Upper lobe of left lung (tissue), 6 donors: ENCODE measurements at regions not wholly inside any gene's neighbourhood (a gene's known extent, or its start where the extent isn't known, plus 50 kb on each side); places are given as distances from the start of the nearest gene placed in this dataset.
"Not testable (repeated sequence)": the region's sequence is repeated elsewhere in the genome, so short reads cannot be mapped to it uniquely, and the experiment has no call there.

ENCODE experiments used
- ATAC-seq, 2 donors: fragments of 200-7000 bp; cut with Tn5 transposase; one replicate each; pipeline ENCODE4 v1.9.1; 2022; ENCODE audit warnings: mild to moderate bottlenecking in 2 of 2, moderate library complexity in 2 of 2; ENCODE audit not compliant: low FRiP score in 2 of 2
- DNase-seq, 2 donors: peaks; one replicate each; pipeline ENCODE4 v3.0.0-alpha.2; 2019 to 2020
- H3K27ac ChIP-seq, 4 donors: fragments of 200-600 bp; sonication (generic); one replicate each; pipeline ENCODE4 v1.5.1; 2016 to 2019
- H3K27me3 ChIP-seq, 4 donors: fragments of 200-600 bp; sonication (generic); one replicate each; pipeline ENCODE4 v1.5.1; 2017 to 2019
- H3K36me3 ChIP-seq, 4 donors: fragments of 200-600 bp; sonication (generic); one replicate each; pipeline ENCODE4 v1.5.1; 2016 to 2019
- H3K4me1 ChIP-seq, 4 donors: fragments of 200-600 bp; sonication (generic); one replicate each; pipeline ENCODE4 v1.5.1; 2018 to 2019
- H3K4me3 ChIP-seq, 4 donors: fragments of 200-600 bp; sonication (generic); one replicate each; pipeline ENCODE4 v1.5.1; 2017 to 2019; ENCODE audit warnings: mild to moderate bottlenecking in 2 of 4, moderate library complexity in 1 of 4
- H3K9me3 ChIP-seq, 4 donors: fragments of 200-600 bp; sonication (generic); one replicate each; pipeline ENCODE4 v1.5.1; 2018 to 2019
- CTCF ChIP-seq, 6 experiments: fragments of 450-650 bp in 4 of 6; fragments of 200-600 bp in 2 of 6; sonication (generic) in 2 of 6; IDR thresholded peaks; one replicate each; pipeline ENCODE4 v1.5.1; 2016 to 2019; ENCODE audit warnings: antibody characterized with exemption in 6 of 6
- EP300 ChIP-seq, 4 donors: sonication (generic); formaldehyde crosslinking; IDR thresholded peaks; one replicate each; pipeline ENCODE4 v1.5.1; 2017; ENCODE audit warnings: antibody characterized with exemption in 4 of 4, control low read depth in 2 of 4
- POLR2A ChIP-seq, 4 donors: fragments of 450-650 bp; IDR thresholded peaks; one replicate each; pipeline ENCODE4 v1.5.1; 2016 to 2017; ENCODE audit warnings: antibody characterized with exemption in 4 of 4, mild to moderate bottlenecking in 2 of 4
- POLR2AphosphoS5 ChIP-seq, 2 donors: sonication (generic); formaldehyde crosslinking; IDR thresholded peaks; one replicate each; pipeline ENCODE4 v1.5.1; 2017; ENCODE audit warnings: antibody characterized with exemption in 2 of 2
- WGBS, 2 donors: methylation state at CpG; one replicate each; pipeline ENCODE4 v1.1.5; 2017 to 2018; 5-methylcytosine and 5-hydroxymethylcytosine counted together
- donor health status: DM: no; HTN: no; CAD: no; lungs with moderate emphysema.
- donor health status: DM: no; HTN: yes; CAD: no; lungs with severe emphysema.

GRCh38 chr22:22791438-22792181 is 96.0 kb upstream of the IGLL5 start:
- H3K9me3 ChIP-seq: no peaks in the 10 kb centered on the region
- H3K4me3 ChIP-seq: no peak overlapping the region
- H3K27me3 ChIP-seq: no peaks in the 10 kb centered on the region
- DNase-seq (peak in 1 of 2 donors; percentile 61), ATAC-seq (no peak)
- H3K4me1 ChIP-seq: no peaks in the 10 kb centered on the region
- peak overlapping the region in 1 of 4 donors; percentile 7 for H3K27ac ChIP-seq
- no peak for TF ChIP-seq POLR2A (IDR thresholded peaks at IDR 0.05)
- no peak for TF ChIP-seq POLR2AphosphoS5 (IDR thresholded peaks at IDR 0.05)
- TF ChIP-seq EP300 (IDR thresholded peaks at IDR 0.05): no peak
- no peak for TF ChIP-seq CTCF (IDR thresholded peaks at IDR 0.05)
- WGBS, 2 donors: 64 to 65% methylated on average over 7 to 10 of the region's 10 CpGs
- no peaks in the 10 kb centered on the region for H3K36me3 ChIP-seq

GRCh38 chr22:22792205-22792786 is 95.3 kb upstream of the IGLL5 start:
- not testable (repeated sequence) for ATAC-seq, H3K27me3 ChIP-seq, H3K4me3 ChIP-seq, H3K9me3 ChIP-seq, H3K4me1 ChIP-seq, DNase-seq, H3K36me3 ChIP-seq
- WGBS, 2 donors: 98 to 100% methylated on average over 2 to 4 of the region's 4 CpGs
- H3K27ac ChIP-seq: peak overlapping the region in 1 of 4 donors; percentile 7

- not testable (repeated sequence) for H3K4me3 ChIP-seq, H3K27me3 ChIP-seq, H3K36me3 ChIP-seq, ATAC-seq, H3K27ac ChIP-seq, H3K4me1 ChIP-seq, H3K9me3 ChIP-seq, DNase-seq
- WGBS, 2 donors: 79 to 90% methylated on average over 2 of the region's 2 CpGs
These were observed 92.0 kb upstream of the IGLL5 start for GRCh38 chr22:22795639-22796038.

- WGBS, 2 donors: 68 to 92% methylated on average over 2 of the region's 2 CpGs
- no peaks in the 10 kb centered on the region for H3K4me1 ChIP-seq
- TF ChIP-seq POLR2AphosphoS5 (IDR thresholded peaks at IDR 0.05) (no peak), POLR2A (IDR thresholded peaks at IDR 0.05) (no peak), CTCF (IDR thresholded peaks at IDR 0.05) (no peak), EP300 (IDR thresholded peaks at IDR 0.05) (no peak)
- no peak for ATAC-seq
- no peak overlapping the region for H3K27ac ChIP-seq
- H3K27me3 ChIP-seq: no peaks in the 10 kb centered on the region
- no peak overlapping the region for H3K4me3 ChIP-seq
- no peaks in the 10 kb centered on the region for H3K9me3 ChIP-seq
- H3K36me3 ChIP-seq: no peaks in the 10 kb centered on the region
- no peak for DNase-seq
These were observed 90.9 kb upstream of the IGLL5 start for GRCh38 chr22:22796724-22797123.

GRCh38 chr22:22798232-22798616 is 89.4 kb upstream of the IGLL5 start:
- DNase-seq (no peak), ATAC-seq (no peak)
- Histone ChIP-seq H3K27ac (no peak overlapping the region), H3K9me3 (no peaks in the 10 kb centered on the region), H3K4me3 (no peak overlapping the region), H3K4me1 (no peaks in the 10 kb centered on the region), H3K36me3 (no peaks in the 10 kb centered on the region), H3K27me3 (no peaks in the 10 kb centered on the region)
- TF ChIP-seq CTCF (IDR thresholded peaks at IDR 0.05) (no peak), EP300 (IDR thresholded peaks at IDR 0.05) (no peak), POLR2AphosphoS5 (IDR thresholded peaks at IDR 0.05) (no peak), POLR2A (IDR thresholded peaks at IDR 0.05) (no peak)
- 56 to 72% methylated on average over 3 of the region's 3 CpGs for WGBS, 2 donors

- H3K36me3 ChIP-seq: no peaks in the 10 kb centered on the region
- no peaks in the 10 kb centered on the region for H3K9me3 ChIP-seq
- no peak overlapping the region for H3K27ac ChIP-seq
- no peaks in the 10 kb centered on the region for H3K4me1 ChIP-seq
- no peaks in the 10 kb centered on the region for H3K27me3 ChIP-seq
- TF ChIP-seq CTCF (IDR thresholded peaks at IDR 0.05) (no peak), POLR2A (IDR thresholded peaks at IDR 0.05) (no peak), EP300 (IDR thresholded peaks at IDR 0.05) (no peak), POLR2AphosphoS5 (IDR thresholded peaks at IDR 0.05) (no peak)
- ATAC-seq: no peak
- no peak for DNase-seq
- no peak overlapping the region for H3K4me3 ChIP-seq
- 73 to 94% methylated on average over 1 of the region's 1 CpG for WGBS, 2 donors
These were observed 88.9 kb upstream of the IGLL5 start for GRCh38 chr22:22798716-22799115.
